ENCODE measurements at regions not wholly inside any gene's neighbourhood (a gene's known extent, or its start where the extent isn't known, plus 50 kb on each side); places are given as distances from the start of the nearest gene placed in this dataset.

DNA sequence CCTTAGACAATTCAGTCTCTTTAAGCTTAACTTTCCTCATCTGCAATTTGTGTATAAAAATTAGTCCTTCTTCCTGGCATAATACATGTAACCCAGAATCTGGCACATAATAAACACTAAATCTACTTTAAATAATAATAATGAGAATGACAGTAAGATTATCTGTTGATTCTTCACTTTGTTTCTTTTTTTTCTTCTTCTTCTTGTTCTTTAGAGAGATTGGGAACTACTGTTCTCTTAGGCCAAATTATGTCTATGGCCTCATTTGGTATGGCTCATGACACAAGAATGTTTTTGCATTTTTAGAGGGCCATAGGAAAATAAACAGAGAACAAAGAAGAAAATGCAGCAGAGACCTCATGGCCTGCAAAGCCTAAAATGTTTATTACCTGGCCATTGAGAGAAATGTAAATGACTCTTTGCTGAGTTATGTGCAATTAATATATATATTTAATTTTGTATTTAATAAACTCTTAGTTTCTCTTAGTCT, 275.8 kb downstream of the SLC6A15 start:
- TF ChIP-seq CTCF (conservative IDR thresholded peaks at IDR 0.05), result no peak
- H3K27ac ChIP-seq, result no peak overlapping the region

GRCh38 chr12:84634526-84634925, 278.1 kb downstream of the SLC6A15 start:
- H3K27ac ChIP-seq, result no peak overlapping the region
- TF ChIP-seq CTCF (conservative IDR thresholded peaks at IDR 0.05), result no peak

GRCh38 chr12:84632556-84632955, 280.0 kb downstream of the SLC6A15 start:
- no peak for TF ChIP-seq CTCF (conservative IDR thresholded peaks at IDR 0.05)
- H3K27ac ChIP-seq, result no peak overlapping the region

DNA sequence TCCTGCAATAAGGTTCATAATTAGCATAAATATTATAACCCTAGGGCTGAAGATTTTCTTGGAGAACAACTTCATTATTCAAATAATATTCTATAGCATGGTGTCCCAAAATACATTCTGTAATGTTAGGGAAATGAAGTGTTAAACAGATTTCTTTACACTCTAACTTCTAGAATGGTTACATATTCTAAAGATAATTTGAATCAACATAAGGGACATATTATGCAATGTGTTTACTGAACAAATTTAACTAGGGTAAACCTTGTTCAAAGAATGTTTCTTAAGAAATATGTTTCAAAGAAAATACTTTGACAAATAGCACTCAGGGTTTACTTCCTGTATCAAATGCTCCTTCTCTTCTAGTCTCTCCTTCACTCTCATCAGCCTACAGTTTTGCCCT, 281.6 kb downstream of the SLC6A15 start:
- H3K27ac ChIP-seq, result no peak overlapping the region
- TF ChIP-seq CTCF (conservative IDR thresholded peaks at IDR 0.05), result no peak

DNA sequence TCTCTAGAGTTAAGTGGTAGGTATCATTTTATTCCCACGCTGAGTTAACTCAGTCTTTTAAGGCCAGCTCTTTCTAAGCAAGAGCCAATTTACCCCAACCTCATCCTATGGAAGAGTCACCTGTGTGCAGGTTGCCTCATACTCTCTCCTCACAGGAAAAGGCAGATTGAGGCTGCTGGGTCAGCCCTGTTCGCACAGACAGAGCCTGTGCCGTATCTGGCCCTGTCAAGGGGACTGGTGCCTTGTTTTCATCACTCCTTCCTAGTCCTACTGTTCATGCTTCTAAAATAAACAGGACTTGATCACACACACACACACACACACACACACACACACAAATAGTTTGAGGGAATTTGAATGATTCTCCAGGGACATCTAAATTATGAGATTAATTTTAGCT, 285.0 kb downstream of the SLC6A15 start:
- TF ChIP-seq CTCF (conservative IDR thresholded peaks at IDR 0.05), result no peak
- no peak overlapping the region for H3K27ac ChIP-seq

GRCh38 chr12:84624601-84625000, 288.0 kb downstream of the SLC6A15 start:
- TF ChIP-seq CTCF (conservative IDR thresholded peaks at IDR 0.05), result no peak

DNA sequence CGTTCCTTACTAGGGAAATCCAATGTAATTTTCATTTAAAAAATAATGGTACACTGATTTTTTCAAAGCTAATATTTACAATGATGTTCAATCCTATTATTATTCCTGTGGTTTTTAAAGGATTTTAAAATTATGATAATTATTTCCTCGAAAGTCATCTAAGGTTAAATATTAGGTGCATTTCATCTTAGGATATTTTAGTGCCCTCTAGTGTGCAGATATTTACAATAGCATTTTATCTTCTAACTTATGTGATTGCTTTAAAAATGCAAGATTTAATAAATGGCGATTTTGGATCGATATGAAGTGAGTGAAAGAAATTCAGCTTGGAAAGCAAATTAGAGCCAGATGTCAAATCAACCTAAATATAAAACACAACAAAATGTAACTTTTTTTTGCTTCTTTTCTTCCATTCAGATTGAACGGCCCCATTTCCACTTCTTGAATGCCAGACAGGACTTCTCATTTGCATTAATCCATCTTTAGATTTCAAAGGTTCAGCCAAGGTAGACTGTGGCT, 293.5 kb downstream of the SLC6A15 start:
- TF ChIP-seq CTCF (conservative IDR thresholded peaks at IDR 0.05), result peak; percentile 71
- no peak overlapping the region for H3K27ac ChIP-seq

More at GRCh38 chr12:84624601-84625000, 288.0 kb downstream of the SLC6A15 start:
- no peak overlapping the region for H3K27ac ChIP-seq

Data from VCaP (cell line).